Keratinocyte (primary cell): ENCODE measurements at regions not wholly inside any gene's neighbourhood (a gene's known extent, or its start where the extent isn't known, plus 50 kb on each side); places are given as distances from the start of the nearest gene placed in this dataset.

Experiments
- DNase-seq: peaks from one replicate; pipeline ENCODE4 v3.0.0-alpha.2; 2011; ENCODE audit warnings: low read depth, missing footprints, low spot score
- FAIRE-seq: peaks from 2 replicates; lab custom pipeline; 2011; peaks lifted over from hg19 to GRCh38; lab: Jason Lieb, UNC
- H2AFZ ChIP-seq: 2 replicates; pipeline ENCODE4 v1.6.0; 2012; ENCODE audit warnings: low read length, control low read depth, inconsistent platforms; ENCODE audit not compliant: control insufficient read depth
- H3K27ac ChIP-seq: 2 replicates; pipeline ENCODE4 v1.5.1; 2011; ENCODE audit warnings: low read length; ENCODE audit not compliant: control insufficient read depth, insufficient read depth
- H3K27me3 ChIP-seq: 3 replicates; pipeline ENCODE4 v1.6.0; 2011; ENCODE audit warnings: low read length; ENCODE audit not compliant: control insufficient read depth, insufficient read depth; ENCODE audit errors: extremely low read depth
- H3K36me3 ChIP-seq, 2 experiments: 2 replicates in 1 of 2; 3 replicates in 1 of 2; pipeline ENCODE4 v1.5.1; 2011; ENCODE audit warnings: low read length in 2 of 2, mild to moderate bottlenecking in 1 of 2; ENCODE audit not compliant: control insufficient read depth in 2 of 2, insufficient read depth in 2 of 2; ENCODE audit errors: extremely low read depth in 1 of 2
- H3K4me1 ChIP-seq: 3 replicates; pipeline ENCODE4 v1.5.1; 2011; ENCODE audit warnings: low read length; ENCODE audit not compliant: control insufficient read depth, insufficient read depth; ENCODE audit errors: extremely low read depth
- H3K4me2 ChIP-seq: 3 replicates; pipeline ENCODE4 v1.6.0; 2011; ENCODE audit warnings: low read depth, low read length; ENCODE audit not compliant: control insufficient read depth, insufficient read depth; ENCODE audit errors: extremely low read depth
- H3K4me3 ChIP-seq, 3 experiments: fragments of 200-600 bp in 1 of 3; sonication (generic) in 1 of 3; 2 replicates in 2 of 3; 3 replicates in 1 of 3; pipeline ENCODE4 v1.5.1; 2011 to 2016; ENCODE audit warnings: low read length in 3 of 3, mild to moderate bottlenecking in 3 of 3, control low read depth in 2 of 3, inconsistent platforms in 1 of 3, low read depth in 1 of 3, mixed read lengths in 1 of 3, mixed run types in 1 of 3, moderate library complexity in 1 of 3; ENCODE audit not compliant: control insufficient read depth in 2 of 3, insufficient read depth in 2 of 3; ENCODE audit errors: extremely low read depth in 1 of 3
- H3K79me2 ChIP-seq: 2 replicates; pipeline ENCODE4 v1.6.0; 2012; ENCODE audit warnings: low read length; ENCODE audit not compliant: control insufficient read depth, insufficient read depth
- H3K9ac ChIP-seq: 3 replicates; pipeline ENCODE4 v1.6.0; 2011; ENCODE audit warnings: low read length; ENCODE audit not compliant: control insufficient read depth, insufficient read depth; ENCODE audit errors: extremely low read depth
- H3K9me1 ChIP-seq: 3 replicates; pipeline ENCODE4 v1.6.0; 2011; ENCODE audit warnings: low read length; ENCODE audit not compliant: control insufficient read depth, insufficient read depth; ENCODE audit errors: extremely low read depth
- H3K9me3 ChIP-seq: 2 replicates; pipeline ENCODE4 v1.5.1; 2012; ENCODE audit warnings: low read depth, low read length; ENCODE audit not compliant: control insufficient read depth
- H4K20me1 ChIP-seq: 3 replicates; pipeline ENCODE4 v1.6.0; 2011; ENCODE audit warnings: low read length; ENCODE audit not compliant: control insufficient read depth, insufficient read depth; ENCODE audit errors: extremely low read depth
- EZH2 ChIP-seq: IDR thresholded peaks from one replicate; pipeline ENCODE4 v1.6.1; 2012; ENCODE audit warnings: inconsistent platforms, mild to moderate bottlenecking, low read length, moderate library complexity
- dilution Hi-C: fragments of 300-500 bp; cut with MboI; formaldehyde crosslinking; loops from one replicate; pipeline ENCODE4 v1.7.0; 2020; ENCODE audit warnings: low sequenced_read_pairs; ENCODE audit not compliant: extremely low pct_ligation_motif_present
- TF ChIP-seq, protein P1 (sequence below), 3 experiments: IDR thresholded peaks in 1 of 3; conservative IDR thresholded peaks in 1 of 3; optimal IDR thresholded peaks in 1 of 3; 2 replicates in 2 of 3; 3 replicates in 1 of 3; pipeline versions ENCODE3 to v1.5.1; 2011; ENCODE audit warnings: low read length in 3 of 3, mild to moderate bottlenecking in 3 of 3, moderate library complexity in 2 of 3, control low read depth in 1 of 3, inconsistent platforms in 1 of 3; ENCODE audit not compliant: insufficient read depth in 2 of 3; ENCODE audit errors: extremely low read depth in 1 of 3

- Histone ChIP-seq H3K27me3 (no peaks in the 10 kb centered on the region), H3K36me3 (no peaks in the 10 kb centered on the region), H3K27ac (no peak overlapping the region), H3K4me2 (no peak overlapping the region), H3K4me1 (peaks cover 6% of the 10 kb centered on the region), H3K9me1 (no peaks in the 10 kb centered on the region), H3K79me2 (no peaks in the 10 kb centered on the region), H4K20me1 (no peaks in the 10 kb centered on the region), H3K4me3 (no peak overlapping the region), H3K9me3 (no peaks in the 10 kb centered on the region), H2AFZ (no peak overlapping the region), H3K9ac (no peak overlapping the region)
- TF ChIP-seq EZH2 = no peak
- TF ChIP-seq, protein P1, sequence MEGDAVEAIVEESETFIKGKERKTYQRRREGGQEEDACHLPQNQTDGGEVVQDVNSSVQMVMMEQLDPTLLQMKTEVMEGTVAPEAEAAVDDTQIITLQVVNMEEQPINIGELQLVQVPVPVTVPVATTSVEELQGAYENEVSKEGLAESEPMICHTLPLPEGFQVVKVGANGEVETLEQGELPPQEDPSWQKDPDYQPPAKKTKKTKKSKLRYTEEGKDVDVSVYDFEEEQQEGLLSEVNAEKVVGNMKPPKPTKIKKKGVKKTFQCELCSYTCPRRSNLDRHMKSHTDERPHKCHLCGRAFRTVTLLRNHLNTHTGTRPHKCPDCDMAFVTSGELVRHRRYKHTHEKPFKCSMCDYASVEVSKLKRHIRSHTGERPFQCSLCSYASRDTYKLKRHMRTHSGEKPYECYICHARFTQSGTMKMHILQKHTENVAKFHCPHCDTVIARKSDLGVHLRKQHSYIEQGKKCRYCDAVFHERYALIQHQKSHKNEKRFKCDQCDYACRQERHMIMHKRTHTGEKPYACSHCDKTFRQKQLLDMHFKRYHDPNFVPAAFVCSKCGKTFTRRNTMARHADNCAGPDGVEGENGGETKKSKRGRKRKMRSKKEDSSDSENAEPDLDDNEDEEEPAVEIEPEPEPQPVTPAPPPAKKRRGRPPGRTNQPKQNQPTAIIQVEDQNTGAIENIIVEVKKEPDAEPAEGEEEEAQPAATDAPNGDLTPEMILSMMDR (optimal IDR thresholded peaks at IDR 0.05 in 1 of 3, IDR thresholded peaks at IDR 0.05 in 1 of 3, conservative IDR thresholded peaks at IDR 0.05 in 1 of 3; ENCODE audit: extremely low read depth in 1 of 3, insufficient read depth in 2 of 3, low read length in 3 of 3) = no peak
- dilution Hi-C loops = no loop called here
- FAIRE-seq (peak; percentile 89), DNase-seq (peak; percentile 42)
Observed at GRCh38 chr5:74424162-74424868, 216.2 kb downstream of the ENC1 start.

DNA sequence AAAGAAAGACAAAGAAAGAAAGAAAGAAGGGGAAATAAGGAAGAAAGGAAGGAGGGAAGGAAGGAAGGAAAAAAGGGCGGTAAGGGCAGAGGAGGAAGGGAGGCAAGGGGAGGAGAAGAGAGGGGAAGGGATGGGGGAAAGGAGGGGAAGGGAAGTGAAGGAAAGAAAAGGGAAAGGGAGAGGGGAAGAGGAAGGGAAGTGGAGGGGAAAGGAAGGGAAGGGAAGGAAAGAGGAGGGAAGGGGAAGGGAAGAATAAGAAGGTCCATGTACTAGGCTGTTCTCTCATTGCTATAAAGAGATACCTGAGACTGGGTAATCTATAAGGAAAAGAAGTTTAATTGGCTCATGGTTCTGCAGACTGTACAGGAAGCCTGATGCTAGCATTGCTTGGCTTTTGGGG lies 217.1 kb downstream of the ENC1 start:
- FAIRE-seq = no peak

More for the DNA sequence above, 217.1 kb downstream of the ENC1 start:
- H3K9ac ChIP-seq = no peak overlapping the region
- no peaks in the 10 kb centered on the region for H3K9me1 ChIP-seq
- TF ChIP-seq, protein P1 (optimal IDR thresholded peaks at IDR 0.05 in 1 of 3, IDR thresholded peaks at IDR 0.05 in 1 of 3, conservative IDR thresholded peaks at IDR 0.05 in 1 of 3; ENCODE audit: extremely low read depth in 1 of 3, insufficient read depth in 2 of 3, low read length in 3 of 3) = no peak
- TF ChIP-seq EZH2 = no peak
- H3K27ac ChIP-seq = no peak overlapping the region
- dilution Hi-C loops = no loop called here
- DNase-seq = no peak
- H3K9me3 ChIP-seq = no peaks in the 10 kb centered on the region
- H3K4me3 ChIP-seq = no peak overlapping the region
- no peaks in the 10 kb centered on the region for H3K27me3 ChIP-seq
- H3K4me2 ChIP-seq = no peak overlapping the region
- H2AFZ ChIP-seq = no peak overlapping the region
- H3K36me3 ChIP-seq = no peaks in the 10 kb centered on the region
- H4K20me1 ChIP-seq = no peaks in the 10 kb centered on the region
- H3K4me1 ChIP-seq = peaks cover 4% of the 10 kb centered on the region
- no peaks in the 10 kb centered on the region for H3K79me2 ChIP-seq
